HG03354 (cell line): ENCODE measurements at regions not wholly inside any gene's neighbourhood (a gene's known extent, or its start where the extent isn't known, plus 50 kb on each side); places are given as distances from the start of the nearest gene placed in this dataset.
"Not testable (repeated sequence)": the region's sequence is repeated elsewhere in the genome, so short reads cannot be mapped to it uniquely, and the experiment has no call there.

Source experiments
- ATAC-seq: cut with Tn5 transposase; IDR thresholded peaks from one replicate; pipeline ENCODE4 v1.9.1; 2021; ENCODE audit warnings: mild to moderate bottlenecking; ENCODE audit not compliant: unreplicated experiment, poor library complexity, severe bottlenecking

DNA sequence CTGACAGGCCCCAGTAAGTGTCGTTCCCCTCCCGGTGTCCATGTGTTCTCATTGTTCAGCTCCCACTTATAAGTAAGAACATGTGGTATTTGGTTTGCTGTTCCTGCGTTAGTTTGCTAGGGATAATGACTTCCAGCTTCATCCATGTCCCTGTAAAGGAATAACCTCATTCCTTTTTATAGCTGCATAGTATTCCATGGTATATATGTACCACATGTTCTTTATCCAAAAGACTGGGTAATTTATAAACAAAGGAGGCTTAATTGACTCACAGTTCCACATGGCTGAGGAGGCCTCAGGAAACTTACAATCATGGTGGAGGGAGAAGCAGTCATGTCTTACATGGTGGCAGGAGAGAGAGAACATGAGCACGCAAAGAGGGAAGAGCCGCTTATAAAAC, 79.6 kb upstream of the CACUL1 start:
- ATAC-seq = not testable (repeated sequence)

DNA sequence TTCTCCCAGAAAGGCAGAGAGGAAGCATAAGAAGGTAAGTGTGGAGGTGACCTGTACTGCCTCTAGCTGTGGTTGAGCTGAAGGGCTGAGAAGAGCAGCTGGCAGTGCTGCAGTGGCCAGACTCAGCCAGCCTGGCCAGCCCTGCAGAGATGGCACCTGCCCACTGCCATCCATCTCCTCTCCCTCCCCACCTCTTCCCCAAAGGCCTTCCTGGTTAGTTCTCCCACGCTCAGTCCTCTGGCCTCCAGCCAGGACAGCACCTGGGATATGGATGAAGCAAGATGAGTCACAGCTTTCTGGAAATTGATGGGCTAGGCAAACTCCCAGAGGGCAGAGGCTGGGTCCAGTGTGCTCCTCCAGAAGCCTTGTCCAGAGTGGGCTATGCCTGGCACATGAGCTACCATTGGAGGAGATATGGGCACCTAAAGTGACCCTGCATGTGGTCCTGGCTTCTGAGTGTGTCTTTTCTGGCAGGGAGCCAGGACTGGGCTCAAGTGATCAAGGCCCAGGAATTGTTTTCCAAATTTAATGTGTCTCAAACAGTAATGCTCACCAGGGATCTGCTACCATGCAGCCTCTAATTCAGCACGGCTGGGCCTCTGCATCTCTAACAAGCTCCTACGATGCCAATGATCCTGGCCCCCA, 81.0 kb upstream of the CACUL1 start:
- ATAC-seq = no peak

- ATAC-seq = no peak
Observed at GRCh38 chr10:118838364-118838763, 83.6 kb upstream of the CACUL1 start.

- no peak for ATAC-seq
Observed at GRCh38 chr10:118839348-118839747, 84.6 kb upstream of the CACUL1 start.

DNA sequence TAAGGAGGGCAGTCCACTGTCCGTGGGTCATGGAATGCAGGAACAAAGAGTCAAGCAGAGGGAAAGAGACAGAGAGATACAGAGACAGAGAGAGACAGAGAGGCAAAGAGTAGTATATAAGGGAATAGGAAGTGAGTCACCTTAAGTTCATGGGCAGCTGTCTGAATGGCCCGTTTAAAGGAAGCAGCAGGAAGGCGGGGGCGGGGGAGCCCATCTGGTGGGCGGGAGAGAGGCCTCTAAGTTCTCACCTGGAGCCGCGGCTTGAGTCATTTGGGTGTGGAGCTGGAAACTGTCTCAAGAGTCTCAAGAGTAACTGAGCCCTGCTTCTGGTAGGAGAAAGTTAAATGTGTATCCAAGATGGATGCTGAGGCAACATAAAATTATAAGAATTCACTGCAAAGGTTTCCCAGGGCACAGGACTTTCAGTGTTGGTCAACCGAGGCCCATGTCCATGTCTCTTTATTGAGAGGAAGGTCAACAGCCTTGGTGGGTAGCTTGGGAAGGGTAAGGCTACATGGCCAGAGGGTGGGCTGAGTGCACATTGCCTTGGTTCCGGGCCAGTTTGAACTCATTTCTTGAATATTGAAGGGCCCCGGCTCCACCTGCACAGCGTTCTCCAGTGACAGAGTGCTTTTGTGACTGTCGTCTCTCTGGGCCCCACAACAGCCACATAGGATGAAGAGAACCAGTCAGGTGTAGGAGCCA, 85.5 kb upstream of the CACUL1 start:
- no peak for ATAC-seq

DNA sequence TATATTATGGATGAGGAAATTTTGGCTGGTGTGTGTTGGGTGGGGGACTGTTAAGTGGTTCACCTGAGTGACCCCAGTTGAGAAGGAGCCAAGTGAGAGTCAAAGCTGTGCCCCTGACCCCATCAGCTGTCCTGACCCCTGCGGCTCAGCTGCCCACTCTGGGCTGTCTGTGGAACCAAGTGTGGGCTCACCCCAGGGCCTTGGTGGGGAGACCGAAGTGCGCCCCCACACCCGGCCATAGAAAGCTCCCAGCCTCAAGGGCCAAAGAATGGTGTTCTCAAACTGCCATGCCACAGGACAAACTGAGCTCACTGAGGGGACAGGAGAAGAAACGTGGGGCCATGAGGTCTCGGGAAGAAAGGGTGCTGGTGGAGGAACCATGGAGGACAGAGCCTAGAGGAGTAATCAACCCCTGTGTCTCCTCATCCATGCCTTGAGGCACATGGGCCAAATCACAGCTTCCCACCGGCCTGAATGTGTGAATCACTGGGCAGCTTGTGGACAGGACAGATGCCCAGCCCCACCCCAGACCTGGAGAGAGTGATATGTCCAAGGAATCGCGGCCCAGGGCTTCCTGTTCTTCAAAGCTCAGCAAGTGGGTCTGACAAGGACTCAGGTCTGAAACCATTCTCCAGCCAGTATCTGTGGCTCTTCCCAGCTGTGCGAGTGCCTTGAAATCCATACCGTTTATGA, 86.2 kb upstream of the CACUL1 start:
- no peak for ATAC-seq

DNA sequence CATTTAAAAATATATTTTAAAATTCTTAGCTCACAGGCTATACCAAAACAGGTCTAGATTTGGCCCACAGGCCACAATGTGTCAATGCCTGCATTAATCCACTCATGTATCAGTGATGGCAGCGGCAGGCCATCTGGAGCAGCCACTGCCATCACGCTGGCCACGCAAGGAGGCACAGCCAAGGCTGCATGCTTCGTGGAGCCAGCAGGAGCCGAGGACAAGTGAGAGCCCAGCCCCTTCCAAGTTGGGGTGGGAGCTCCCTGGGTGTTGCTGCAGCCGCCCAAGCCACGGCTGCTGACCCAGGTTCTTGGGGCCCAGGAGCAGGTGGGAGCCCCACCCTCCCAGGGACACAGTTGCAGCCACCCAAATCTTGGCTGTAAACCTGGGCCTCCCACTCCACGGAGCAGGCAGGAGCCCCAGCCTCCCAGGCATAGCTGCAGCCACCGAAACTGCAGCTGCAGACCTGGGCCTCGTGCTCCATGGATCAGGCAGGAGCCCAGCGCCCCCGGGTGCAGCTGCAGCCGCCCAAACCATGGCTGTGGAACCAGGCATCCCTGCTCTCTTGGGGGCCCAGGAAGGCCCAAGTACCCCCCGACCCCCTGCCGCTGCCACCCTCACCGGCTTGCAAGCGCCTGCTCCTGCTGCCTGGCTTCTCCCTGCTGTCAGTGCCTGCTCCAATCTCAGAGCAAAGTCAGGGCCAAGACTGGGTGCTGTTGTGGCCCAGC, 87.3 kb upstream of the CACUL1 start:
- ATAC-seq = no peak

DNA sequence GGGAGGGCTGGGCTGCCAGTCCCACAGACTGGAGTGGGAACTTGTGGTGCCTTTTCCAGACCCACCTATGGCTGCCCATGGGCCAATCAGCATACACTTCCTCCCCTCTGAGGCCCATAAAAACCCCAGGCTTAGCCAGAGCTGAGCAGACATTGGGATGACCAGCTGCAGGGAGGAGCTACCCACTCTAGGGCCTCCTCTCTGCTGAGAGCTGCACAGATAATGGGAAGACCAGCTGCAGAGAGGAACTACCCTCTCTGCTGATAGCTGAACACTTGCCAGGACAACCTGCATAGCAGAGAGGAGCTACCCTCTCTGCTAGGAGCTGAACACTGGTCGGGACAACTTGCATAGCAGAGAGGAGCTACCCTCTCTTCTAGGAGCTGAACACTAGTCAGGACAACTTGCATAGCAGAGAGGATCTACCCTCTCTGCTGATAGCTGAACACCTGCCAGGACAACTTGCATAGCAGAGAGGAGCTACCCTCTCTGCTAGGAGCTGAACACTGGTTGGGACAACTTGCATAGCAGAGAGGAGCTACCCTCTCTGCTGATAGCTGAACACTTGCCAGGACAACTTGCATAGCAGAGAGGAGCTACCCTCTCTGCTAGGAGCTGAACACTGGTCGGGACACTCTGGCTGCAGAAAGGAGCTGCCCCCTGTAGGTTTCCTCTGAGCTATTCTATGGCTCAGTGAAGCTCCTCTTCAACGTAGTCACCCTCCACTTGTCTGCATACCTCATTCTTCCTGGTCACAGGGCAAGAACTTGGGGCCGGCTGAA, 88.3 kb upstream of the CACUL1 start:
- no peak for ATAC-seq

GRCh38 chr10:118843647-118844265, 89.0 kb upstream of the CACUL1 start:
- ATAC-seq = no peak

GRCh38 chr10:118844731-118845521, 90.2 kb upstream of the CACUL1 start:
- ATAC-seq = no peak

DNA sequence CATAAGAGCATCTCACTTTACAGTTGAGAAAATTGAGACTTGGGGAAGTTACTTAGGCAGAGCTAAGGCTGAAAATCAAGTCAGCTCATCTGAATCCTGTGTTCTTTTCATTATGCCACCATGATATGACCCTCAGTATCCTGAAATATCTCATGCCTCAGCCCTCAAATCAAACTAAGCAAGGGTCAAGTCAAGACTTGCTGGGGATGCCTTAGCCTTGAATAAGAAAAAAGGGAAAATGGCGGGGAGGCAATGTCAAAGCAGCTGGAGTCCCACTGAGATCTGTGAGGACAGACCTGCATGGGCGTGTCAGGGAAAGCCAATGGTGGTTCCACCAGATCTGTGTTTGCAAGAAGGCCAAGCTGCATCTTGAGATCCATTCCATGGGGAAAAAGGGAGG, 91.0 kb upstream of the CACUL1 start:
- no peak for ATAC-seq

GRCh38 chr10:118850418-118851061, 95.8 kb upstream of the CACUL1 start:
- peak; percentile 66 for ATAC-seq

- ATAC-seq = no peak
Observed at GRCh38 chr10:118851062-118852035, 96.6 kb upstream of the CACUL1 start.

DNA sequence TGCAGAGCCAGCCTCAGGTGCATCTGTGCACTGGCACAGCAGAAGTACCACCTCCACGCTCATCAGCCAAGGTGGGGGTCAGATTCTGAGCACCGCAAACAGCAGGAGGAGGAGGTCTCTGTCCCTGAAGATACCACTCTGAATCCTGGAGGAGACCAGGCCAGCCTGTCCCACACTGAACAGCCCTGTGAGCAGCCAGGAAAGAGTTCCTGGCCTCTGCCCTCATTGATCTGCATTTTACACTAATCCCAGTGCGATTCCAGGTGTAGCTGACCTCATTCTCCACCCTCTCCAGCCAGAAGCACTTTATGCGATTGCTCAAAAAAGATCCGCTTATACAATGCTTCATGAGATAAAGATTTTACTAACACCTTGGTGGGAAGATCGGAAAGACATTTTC, 99.1 kb upstream of the CACUL1 start:
- no peak for ATAC-seq

GRCh38 chr10:118856106-118856505, 101.3 kb upstream of the CACUL1 start:
- no peak for ATAC-seq

- no peak for ATAC-seq
Observed at GRCh38 chr10:118865998-118866693, 111.4 kb upstream of the CACUL1 start.
